Type B pancreatic cell (in vitro differentiated cells): ENCODE measurements at regions not wholly inside any gene's neighbourhood (a gene's known extent, or its start where the extent isn't known, plus 50 kb on each side); places are given as distances from the start of the nearest gene placed in this dataset.

Source experiments
- DNase-seq: peaks from one replicate; pipeline ENCODE4 v3.0.0; 2021; ENCODE audit warnings: mixed read lengths; ENCODE audit not compliant: unreplicated experiment; ENCODE audit errors: extremely low spot score
- H3K27ac Mint-ChIP-seq: 2 replicates; pipeline ENCODE4 v1.8.0; 2021; ENCODE audit warnings: mild to moderate bottlenecking, mixed read lengths
- H3K27me3 Mint-ChIP-seq: 2 replicates; pipeline ENCODE4 v1.8.0; 2021; ENCODE audit warnings: mixed read lengths
- H3K36me3 Mint-ChIP-seq: 2 replicates; pipeline ENCODE4 v1.8.0; 2021; ENCODE audit warnings: mixed read lengths
- H3K4me1 Mint-ChIP-seq: one replicate; pipeline ENCODE4 v1.8.0; 2021; ENCODE audit warnings: mixed read lengths; ENCODE audit not compliant: unreplicated experiment
- H3K4me3 Mint-ChIP-seq: 2 replicates; pipeline ENCODE4 v1.8.0; 2021; ENCODE audit warnings: mild to moderate bottlenecking, mixed read lengths
- H3K9me3 Mint-ChIP-seq: 2 replicates; pipeline ENCODE4 v1.8.0; 2021; ENCODE audit warnings: mixed read lengths
- CTCF ChIP-seq: fragments of 200-600 bp; sonication (generic); conservative IDR thresholded peaks from 2 replicates; pipeline ENCODE4 v1.5.0; 2021; ENCODE audit warnings: antibody characterized with exemption, mild to moderate bottlenecking

GRCh38 chr3:191963182-191963581, 502.2 kb downstream of the PYDC2 start:
- no peak for DNase-seq
- H3K4me3 Mint-ChIP-seq, result no peak overlapping the region
- H3K4me1 Mint-ChIP-seq, result peaks cover 23% of the 10 kb centered on the region
- H3K27me3 Mint-ChIP-seq, result no peaks in the 10 kb centered on the region
- no peak overlapping the region for H3K27ac Mint-ChIP-seq
- no peaks in the 10 kb centered on the region for H3K36me3 Mint-ChIP-seq
- H3K9me3 Mint-ChIP-seq, result no peaks in the 10 kb centered on the region
- TF ChIP-seq CTCF, result no peak

- H3K27ac Mint-ChIP-seq, result no peak overlapping the region
- H3K4me1 Mint-ChIP-seq, result peaks cover 4% of the 10 kb centered on the region
- H3K36me3 Mint-ChIP-seq, result no peaks in the 10 kb centered on the region
- no peak for DNase-seq
- no peaks in the 10 kb centered on the region for H3K9me3 Mint-ChIP-seq
- no peak overlapping the region for H3K4me3 Mint-ChIP-seq
- TF ChIP-seq CTCF, result no peak
- no peaks in the 10 kb centered on the region for H3K27me3 Mint-ChIP-seq
Observed at GRCh38 chr3:191966556-191966955, 505.6 kb downstream of the PYDC2 start.

- Mint-ChIP-seq H3K27ac (no peak overlapping the region), H3K9me3 (no peaks in the 10 kb centered on the region), H3K36me3 (no peaks in the 10 kb centered on the region), H3K4me1 (no peaks in the 10 kb centered on the region), H3K4me3 (no peak overlapping the region), H3K27me3 (no peaks in the 10 kb centered on the region)
- TF ChIP-seq CTCF, result no peak
- DNase-seq, result no peak
Observed at GRCh38 chr3:191968299-191968698, 507.3 kb downstream of the PYDC2 start.

- H3K9me3 Mint-ChIP-seq, result no peaks in the 10 kb centered on the region
- H3K27ac Mint-ChIP-seq, result no peak overlapping the region
- no peaks in the 10 kb centered on the region for H3K27me3 Mint-ChIP-seq
- no peaks in the 10 kb centered on the region for H3K36me3 Mint-ChIP-seq
- H3K4me3 Mint-ChIP-seq, result no peak overlapping the region
- no peaks in the 10 kb centered on the region for H3K4me1 Mint-ChIP-seq
- DNase-seq, result no peak
- TF ChIP-seq CTCF, result no peak
Observed at GRCh38 chr3:191972714-191973398, 511.9 kb downstream of the PYDC2 start.

- H3K4me3 Mint-ChIP-seq, result no peak overlapping the region
- no peaks in the 10 kb centered on the region for H3K27me3 Mint-ChIP-seq
- TF ChIP-seq CTCF, result no peak
- no peaks in the 10 kb centered on the region for H3K36me3 Mint-ChIP-seq
- H3K4me1 Mint-ChIP-seq, result no peaks in the 10 kb centered on the region
- H3K9me3 Mint-ChIP-seq, result no peaks in the 10 kb centered on the region
- H3K27ac Mint-ChIP-seq, result no peak overlapping the region
- no peak for DNase-seq
Observed at GRCh38 chr3:191973820-191974219, 512.9 kb downstream of the PYDC2 start.

- Mint-ChIP-seq H3K27me3 (no peaks in the 10 kb centered on the region), H3K4me1 (no peaks in the 10 kb centered on the region), H3K27ac (no peak overlapping the region), H3K4me3 (no peak overlapping the region), H3K9me3 (peaks cover 5% of the 10 kb centered on the region), H3K36me3 (no peaks in the 10 kb centered on the region)
- no peak for TF ChIP-seq CTCF
- no peak for DNase-seq
Observed at GRCh38 chr3:191975936-191976335, 515.0 kb downstream of the PYDC2 start.
